HG03060 (cell line): ENCODE measurements at regions not wholly inside any gene's neighbourhood (a gene's known extent, or its start where the extent isn't known, plus 50 kb on each side); places are given as distances from the start of the nearest gene placed in this dataset.
A peak's percentile ranks its signal among the peaks of the same experiment; 100 is the strongest.

Source experiments
- ATAC-seq: cut with Tn5 transposase; IDR thresholded peaks from one replicate; pipeline ENCODE4 v1.9.1; 2021; ENCODE audit warnings: low read depth, moderate number of reproducible peaks; ENCODE audit not compliant: unreplicated experiment

DNA sequence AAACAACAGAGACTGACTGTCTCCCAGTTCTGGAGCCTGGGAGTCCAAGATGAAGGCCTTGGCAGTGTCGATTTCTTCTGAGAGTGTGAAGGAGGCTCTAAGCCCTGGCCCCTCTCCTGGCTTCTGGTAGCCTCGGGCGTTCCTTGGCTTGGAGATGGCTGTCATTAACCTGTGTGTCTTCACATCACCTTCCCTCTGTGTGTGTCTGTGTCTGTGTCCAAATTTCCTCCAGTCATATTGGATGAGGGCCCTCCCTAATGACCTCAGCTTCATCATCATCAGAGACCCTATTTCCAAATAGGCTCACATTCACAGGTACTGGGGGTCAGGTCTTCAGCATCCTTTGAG lies 138.3 kb downstream of the TOMM20 start:
- no peak for ATAC-seq

DNA sequence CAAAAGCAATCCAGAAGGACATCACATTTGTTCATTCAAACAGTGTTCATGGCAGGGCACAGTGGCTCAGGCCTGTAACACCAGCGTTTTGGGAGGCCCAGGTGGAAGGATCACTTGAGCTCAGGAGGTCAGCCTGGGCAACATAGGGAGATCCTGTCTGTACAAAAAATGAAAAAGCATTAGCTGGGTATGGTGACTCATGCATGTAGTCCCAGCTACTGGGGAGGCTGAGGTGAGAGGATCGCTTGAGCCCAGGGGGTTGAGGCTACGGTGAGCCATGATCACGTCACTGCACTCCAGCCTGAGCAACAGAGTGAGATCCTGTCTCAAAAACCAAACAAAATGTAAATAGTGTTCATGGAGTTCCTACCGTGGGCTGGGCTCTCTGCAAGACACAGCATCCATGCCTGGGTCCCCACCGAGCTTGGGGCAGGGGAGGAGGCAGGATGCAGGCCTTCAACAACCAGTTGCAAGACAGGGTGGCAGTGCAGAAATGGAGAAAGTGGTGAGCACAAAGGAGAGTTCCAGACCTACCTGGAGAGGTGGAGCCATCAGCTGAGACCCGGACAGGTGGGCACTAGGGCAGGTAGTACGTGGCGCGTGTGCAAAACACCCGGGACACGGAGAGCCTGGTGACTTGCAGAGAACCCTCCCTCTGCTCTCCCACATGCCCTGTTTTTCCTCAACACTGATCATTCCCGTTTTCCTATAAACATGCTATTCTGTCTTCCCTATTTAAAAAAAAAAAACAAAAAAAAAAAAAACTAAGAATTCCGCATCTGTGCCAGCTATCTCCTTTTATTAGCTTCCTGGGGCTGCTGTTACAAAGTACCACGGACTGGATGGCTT lies 138.9 kb downstream of the TOMM20 start:
- no peak for ATAC-seq

DNA sequence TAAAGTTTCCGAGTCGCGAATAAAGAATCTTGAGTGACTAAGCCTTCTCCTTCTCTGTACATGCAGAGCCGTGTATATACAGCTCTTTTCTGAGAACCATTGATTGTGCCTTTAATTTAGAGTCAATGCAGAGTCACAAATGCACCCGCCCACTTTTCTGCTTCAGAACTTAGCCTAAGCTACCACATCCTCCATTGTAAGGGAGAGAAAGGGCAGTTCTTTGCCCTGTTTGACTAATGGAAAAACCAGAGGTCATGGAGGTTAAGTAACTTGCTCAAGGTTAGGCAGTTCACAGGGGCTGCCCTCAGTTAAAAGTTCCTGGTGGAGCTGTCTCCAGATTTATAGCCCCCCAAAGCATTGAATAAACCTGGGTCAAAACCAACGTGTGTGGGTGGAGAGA lies 139.6 kb downstream of the TOMM20 start:
- no peak for ATAC-seq

DNA sequence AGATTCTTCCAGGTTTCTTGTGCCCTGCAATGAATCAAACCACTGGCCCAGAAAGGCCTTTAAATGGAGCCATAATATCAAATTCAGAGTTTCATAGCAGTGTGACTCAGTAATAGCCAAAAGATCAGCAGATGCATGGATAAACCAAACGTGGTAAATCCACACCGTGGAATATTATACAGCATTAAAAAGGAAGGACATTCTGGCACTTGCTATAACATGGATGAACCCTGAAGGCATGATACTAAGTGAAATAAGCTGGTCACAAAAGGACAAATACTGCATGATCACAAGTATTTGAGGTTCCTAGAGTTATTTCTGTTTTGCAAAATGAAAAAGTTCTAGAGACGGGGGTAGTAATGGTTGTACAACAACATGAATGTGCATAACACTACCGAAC lies 140.1 kb downstream of the TOMM20 start:
- no peak for ATAC-seq

DNA sequence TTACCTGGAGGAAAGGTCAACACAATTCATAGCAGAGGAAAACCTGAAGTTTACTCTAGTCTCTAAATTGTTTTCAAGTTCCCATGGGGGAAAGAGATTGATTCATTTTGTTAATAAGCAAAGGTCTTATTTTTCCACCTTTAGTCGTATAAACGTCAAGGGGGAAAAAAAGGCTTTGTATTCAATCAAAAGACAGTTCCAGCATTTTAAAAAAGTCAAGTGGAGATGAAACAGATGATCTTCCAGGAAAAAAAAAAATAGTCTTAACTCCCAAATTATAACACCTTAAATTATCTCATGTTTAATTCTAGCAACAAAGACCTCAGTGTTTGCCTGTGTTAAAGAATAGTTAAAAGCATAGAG lies 140.5 kb downstream of the TOMM20 start:
- ATAC-seq, result no peak

DNA sequence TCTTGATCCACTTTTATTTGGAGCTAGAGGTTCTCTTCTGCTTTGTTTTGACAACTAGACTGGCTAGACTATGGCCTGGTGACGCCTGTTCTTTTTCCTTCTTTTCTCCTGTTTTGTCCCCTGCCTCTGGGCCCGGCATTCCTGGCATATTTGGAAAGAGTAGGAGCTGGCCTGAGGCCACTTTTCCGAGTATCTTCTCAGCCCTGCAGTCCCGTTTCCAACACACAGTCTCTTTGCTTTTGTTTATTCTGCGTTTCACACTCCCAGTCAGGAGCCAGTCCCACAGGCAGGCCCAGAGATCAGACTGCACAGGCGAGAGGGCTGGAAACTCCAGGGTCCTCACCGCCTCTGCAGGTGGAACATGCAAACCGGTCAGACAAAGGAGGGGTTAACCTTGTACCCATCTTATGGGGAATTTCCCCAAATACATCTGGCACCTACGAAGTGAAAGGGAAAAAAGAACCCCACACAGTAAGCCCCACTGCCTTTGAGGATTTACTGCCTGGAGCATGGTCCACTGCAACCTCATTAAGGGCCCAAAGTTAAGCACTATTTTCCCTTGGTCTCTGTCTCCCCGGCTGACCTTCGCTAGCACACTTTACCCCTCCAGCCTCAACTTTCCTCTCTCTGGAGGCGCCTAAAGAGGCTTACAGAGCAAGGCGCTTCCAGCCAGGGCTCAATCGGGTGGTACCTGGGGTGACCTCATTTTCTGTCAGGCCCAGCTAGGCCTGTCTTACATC lies 141.1 kb downstream of the TOMM20 start:
- ATAC-seq, result peak; percentile 41

DNA sequence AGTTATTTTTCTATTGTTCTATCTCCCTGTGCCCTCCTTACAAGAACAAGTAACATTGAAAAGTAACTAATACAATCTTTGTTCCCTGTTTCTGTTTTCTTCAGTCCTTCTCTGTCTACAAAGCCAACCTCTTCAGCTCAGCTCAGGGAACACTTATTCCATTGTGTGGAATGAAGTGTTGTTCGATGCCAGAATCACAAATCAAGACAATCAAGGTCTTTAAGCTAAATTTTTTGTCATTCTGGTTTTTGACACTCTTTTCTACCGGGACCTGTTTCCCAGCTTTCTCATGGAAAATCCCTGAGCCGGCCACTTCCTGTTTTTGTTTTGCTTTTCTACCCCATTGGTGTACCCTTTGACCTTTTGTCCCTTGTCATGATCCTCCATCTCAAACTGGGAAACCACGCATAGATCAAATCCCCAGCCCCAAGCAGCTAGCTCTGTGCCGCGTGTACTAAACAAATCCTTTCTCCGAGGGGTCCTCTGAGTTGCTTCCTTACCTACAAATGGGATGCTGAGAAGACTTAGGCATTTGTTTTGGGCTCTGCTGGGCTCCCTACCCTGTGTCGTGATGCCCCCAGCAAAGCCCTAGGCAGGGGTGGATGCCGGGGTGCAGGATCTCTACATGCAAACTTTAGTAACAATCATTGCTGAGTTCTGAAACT lies 141.8 kb downstream of the TOMM20 start:
- ATAC-seq, result no peak

DNA sequence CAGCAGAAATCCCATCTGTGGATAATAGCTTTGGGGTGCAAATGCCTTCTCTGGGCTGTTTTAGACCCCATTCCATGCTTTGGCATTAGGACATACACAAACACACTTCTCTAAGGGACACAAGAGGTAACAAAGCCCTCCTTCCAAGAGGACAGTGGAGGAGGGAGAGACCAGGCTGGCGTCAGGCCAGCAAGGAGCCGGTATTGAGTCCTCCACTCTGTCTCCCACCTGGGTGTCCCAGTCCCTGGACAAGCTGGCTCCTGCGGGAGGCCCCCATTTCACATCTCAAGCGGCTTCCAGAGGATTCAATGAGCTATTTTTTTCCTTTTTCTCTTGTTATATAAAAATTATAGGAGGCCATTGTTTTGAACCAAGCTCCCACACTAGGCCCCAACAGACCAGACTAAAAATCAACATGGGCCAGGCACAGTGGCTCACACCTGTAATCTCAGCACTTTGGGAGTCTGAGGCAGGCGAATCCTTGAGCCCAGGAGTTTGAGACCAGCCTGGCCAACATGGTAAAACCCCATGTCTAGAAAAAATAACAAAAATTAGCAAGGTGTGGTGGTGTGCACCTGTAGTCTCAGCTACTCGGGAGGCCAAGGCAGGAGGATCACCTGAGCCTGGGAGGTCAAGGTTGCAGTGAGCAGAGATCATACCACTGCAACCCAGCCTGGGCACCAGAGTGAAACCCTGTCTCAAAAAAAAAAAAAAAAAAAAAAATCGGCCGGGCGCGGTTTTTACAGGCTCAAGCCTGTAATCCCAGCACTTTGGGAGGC lies 142.9 kb downstream of the TOMM20 start:
- ATAC-seq, result no peak

DNA sequence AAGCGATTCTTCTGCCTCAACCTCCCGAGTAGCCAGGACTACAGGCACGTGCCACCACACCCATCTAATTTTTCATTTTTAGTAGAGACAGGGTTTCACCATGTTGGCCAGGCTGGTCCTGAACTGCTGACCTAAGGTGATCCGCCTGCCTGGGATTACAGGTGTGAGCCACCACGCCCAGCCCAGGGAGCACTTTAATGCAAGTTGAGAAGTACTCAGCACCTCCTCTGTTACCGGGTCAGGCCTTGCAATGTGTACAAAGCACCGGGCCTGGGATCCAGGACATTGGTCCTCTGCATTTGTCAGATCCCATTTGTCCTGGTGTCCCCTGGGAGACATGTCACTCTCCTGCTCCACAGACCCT lies 143.6 kb downstream of the TOMM20 start:
- ATAC-seq, result no peak

DNA sequence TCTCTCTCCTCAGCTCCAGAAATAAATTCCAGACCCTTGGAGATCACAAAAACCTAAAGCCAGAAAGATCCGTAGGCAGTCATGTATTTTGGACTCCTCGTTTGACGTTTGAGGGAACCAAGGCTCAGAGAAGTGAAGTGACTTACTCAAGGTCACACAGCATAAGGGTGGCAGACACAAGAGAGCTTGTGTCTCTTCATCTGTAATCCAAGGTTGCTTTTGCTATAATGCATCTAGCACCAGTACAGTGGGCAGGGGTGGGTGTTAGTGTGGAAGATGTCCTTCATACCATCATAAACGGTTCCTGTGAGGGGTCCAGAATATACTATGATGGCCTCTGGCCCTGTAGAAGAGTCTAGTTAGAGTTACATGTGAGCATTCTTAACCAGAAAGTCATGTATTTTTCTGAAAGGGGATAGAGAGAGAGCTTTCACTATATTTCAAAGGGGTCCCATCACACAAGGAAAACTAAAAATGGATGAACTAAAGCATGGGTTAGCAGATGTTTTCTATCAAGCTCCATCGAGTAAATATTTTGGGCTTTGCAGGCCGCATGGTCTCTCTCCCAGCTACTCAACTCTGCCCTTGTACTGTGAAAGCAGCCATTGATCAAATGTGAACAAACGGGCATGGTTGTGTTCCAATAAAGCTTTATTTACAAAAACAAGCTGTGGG lies 144.9 kb downstream of the TOMM20 start:
- ATAC-seq, result no peak

DNA sequence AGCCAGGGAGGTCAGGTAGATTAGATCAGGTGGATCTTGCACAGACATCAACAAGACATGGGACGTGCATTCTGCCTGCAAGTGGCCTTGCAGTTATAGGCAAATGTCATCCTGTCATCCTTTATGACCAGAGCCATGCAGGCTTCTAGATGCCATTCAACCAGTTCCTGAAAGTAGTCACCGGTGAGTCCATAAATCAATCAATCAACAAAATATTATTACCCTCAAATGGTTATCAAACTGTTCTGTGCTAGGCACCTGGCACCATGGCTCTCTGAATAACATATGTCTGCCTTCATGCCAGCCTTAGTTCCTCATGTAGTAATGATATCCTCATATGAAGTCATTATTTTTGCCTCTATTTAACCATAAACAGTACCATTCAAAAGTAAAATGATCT lies 146.9 kb downstream of the TOMM20 start:
- no peak for ATAC-seq

DNA sequence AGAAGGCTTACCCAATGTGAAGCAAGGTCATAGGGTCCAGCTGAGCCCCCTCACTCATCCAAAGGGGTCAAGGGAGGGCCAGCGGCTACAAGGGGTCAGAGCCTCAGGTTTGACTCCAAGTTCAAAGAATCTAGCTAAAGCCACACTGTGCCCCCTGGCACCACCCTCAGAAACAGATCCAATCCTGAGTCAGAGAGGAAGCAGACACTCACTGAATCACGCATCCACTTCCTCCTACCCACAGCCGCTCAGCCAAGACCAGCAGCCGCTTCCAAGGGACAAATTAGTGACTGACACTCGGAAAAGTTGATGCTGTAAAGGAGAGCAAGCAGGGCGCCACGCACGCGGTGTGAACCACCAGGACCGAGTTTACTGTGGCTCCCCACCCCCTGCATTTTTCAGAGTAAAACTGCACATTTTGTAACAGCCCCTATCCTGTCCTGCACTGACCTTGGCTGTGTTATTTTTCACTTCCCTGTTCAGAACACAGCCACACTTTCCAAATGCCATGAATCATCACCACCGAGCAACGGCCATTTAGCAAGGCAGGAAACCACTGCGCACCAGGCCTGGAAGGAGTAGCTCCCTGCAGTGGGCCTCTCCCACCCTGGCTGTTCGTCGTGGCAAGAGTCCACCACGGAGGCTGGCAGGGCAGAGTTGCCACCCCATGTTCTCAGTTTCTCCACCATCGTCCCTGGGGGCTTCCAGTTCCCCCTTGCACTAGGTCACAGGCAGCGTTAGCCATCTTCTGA lies 147.8 kb downstream of the TOMM20 start:
- peak; percentile 24 for ATAC-seq

DNA sequence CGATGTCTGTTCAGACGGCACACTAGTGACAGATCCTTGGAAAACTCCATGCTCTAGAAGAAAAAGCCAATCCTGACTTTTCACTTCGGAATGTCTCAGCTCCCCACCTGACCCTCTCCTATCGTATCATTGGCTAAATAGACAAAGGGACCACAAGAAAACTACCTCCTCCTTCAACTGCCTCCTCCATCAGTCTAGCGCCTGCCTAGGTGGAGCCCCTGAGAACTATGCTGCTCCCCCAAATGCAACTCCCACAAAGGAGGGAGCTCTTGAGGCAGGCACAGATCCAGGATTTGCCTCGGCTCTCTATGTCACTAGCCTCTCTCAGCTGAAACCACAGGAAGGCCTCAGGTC lies 148.4 kb downstream of the TOMM20 start:
- no peak for ATAC-seq

DNA sequence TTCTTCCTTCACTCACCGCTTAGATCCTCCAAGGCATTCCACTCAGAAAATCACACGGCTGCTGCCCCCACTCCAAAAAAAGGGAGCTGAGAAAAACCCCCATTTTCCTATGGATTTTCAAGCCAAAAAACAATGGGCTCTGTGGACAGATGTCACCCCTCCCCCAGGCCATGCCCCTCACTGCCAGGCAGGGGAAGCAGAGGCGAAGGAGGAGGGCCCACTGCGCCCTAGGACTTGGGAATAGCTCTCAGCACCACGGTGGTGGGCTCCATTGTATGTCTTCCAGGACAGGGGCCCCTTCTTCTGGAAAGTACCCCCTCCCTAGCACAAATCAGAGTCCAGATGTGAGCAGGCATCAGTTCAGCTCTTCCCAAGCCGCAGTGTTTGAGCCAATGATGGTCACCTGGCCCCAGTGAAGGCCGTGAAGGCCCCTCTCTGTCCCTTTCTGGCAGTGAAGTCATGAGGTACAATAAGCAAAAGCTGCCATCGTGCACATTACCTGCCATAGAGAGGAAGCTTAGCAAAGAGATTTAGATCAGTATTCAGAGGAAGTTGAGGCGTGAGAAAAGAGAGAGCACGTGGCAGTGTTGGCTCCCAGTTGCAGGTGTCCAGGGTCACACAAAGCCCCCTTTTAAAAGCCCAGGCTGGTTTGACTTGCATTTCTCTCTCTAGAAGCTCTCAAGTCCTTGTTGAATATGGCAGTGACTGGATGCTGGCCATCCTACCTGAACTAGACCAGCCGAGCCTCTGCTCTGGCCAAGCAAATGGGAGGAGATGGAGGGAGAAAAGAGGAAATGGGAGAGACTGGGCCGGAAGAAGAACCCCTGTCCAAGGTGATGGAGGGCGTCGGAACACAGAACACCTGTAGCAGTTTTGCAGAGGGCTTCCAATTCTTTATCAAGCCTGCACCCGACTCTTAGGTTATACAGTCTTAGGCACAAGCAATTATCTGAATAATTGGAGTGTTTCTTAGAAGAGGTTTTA lies 149.0 kb downstream of the TOMM20 start:
- no peak for ATAC-seq

DNA sequence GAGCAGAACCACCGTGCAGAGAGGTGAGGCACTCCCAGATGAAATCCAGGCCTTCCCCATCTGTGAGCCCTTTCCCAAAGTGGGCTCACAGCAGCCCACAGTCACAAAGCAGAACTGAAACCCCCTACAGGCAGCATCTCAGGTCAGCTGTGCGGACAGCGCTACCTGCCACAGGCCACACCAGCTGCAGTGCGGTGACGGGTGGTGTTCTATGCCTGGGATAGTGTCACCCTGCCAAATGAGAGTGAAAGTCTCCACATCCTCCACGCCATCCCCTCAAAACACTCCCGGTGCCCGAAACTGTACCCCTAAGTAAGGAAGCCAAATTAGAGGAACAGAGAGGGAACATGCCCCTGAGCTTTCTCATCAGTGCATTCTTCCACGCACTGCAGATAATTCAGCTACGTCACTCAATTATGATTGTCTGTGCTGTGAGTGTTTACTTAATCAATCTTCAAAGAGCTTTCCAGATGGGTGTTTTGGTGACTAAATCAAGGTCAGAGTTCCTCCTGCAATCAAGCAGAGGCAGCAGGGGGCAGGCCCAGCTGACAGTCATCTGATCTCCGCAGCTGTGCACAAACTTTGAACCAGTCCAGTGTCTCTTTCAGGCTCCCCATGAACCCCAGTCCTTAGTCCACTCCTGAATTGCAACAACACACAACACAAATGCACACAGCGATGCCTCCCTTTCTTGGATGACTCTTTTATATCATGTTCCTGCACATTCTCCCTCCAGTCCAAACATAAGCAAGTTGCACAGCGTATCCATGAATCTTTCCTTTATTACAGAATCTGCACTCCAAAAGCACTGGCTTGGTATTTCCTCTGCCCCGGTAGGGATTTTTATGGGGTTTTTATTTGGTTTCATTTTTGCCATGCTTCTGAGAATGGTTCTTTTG lies 150.0 kb downstream of the TOMM20 start:
- peak; percentile 45 for ATAC-seq

DNA sequence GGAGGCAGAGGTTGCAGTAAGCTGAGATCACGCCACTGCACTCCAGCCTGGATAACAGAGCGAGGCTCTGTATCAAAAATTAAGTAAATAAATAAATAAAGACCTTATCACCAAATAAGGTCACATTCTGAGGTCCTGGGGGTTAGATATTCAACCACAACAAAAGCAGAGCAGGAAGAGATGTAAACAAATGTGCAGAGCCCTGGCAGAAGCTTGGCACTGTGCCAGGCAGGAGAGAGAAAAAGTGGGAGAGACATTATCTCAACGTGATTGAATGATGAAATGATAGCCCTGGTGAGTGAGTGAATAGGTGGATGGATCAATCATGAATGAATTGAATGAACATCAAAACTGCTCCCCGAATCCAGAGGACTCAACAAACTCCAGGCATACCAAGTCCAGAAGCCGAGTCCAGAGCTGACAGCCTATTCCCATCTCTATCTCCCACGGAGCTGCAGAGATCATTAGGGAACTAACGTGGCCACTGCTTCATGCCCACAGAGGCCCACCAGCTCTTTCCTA lies 150.7 kb downstream of the TOMM20 start:
- no peak for ATAC-seq
